Spleen (tissue), 7 donors: ENCODE measurements at regions not wholly inside any gene's neighbourhood (a gene's known extent, or its start where the extent isn't known, plus 50 kb on each side); places are given as distances from the start of the nearest gene placed in this dataset.

Source experiments
- POLR2A ChIP-seq, 3 donors: fragments of 450-650 bp; IDR thresholded peaks; one replicate each; pipeline ENCODE4 v1.5.1; 2017; ENCODE audit warnings: antibody characterized with exemption in 3 of 3, mild to moderate bottlenecking in 1 of 3
- POLR2AphosphoS5 ChIP-seq, 3 donors: sonication (generic); formaldehyde crosslinking; IDR thresholded peaks; one replicate each; pipeline ENCODE4 v1.5.1; 2017; ENCODE audit warnings: antibody characterized with exemption in 3 of 3
- TF ChIP-seq, protein P1 (sequence below), 11 experiments: fragments of 200-600 bp in 7 of 11; fragments of 450-650 bp in 4 of 11; sonication (generic) in 4 of 11; IDR thresholded peaks in 8 of 11; conservative IDR thresholded peaks in 3 of 11; 1 replicate in 7 of 11; 2 replicates in 4 of 11; pipeline versions ENCODE4 v1.4.0 to v1.8.0; 2016 to 2021; ENCODE audit warnings: antibody characterized with exemption in 11 of 11, inconsistent platforms in 4 of 11, mild to moderate bottlenecking in 1 of 11
- donor health status: DM: no; HTN: no; CAD: no; lungs with moderate emphysema.
- donor health status: DM: no; HTN: no; CAD: no.
- donor health status: DM: no; HTN: no; CAD: no.

GRCh38 chr2:81247648-81248047 lies 943.1 kb upstream of the LRRTM1 start:
- no peak for TF ChIP-seq POLR2AphosphoS5 (IDR thresholded peaks at IDR 0.05)
- TF ChIP-seq, protein P1, sequence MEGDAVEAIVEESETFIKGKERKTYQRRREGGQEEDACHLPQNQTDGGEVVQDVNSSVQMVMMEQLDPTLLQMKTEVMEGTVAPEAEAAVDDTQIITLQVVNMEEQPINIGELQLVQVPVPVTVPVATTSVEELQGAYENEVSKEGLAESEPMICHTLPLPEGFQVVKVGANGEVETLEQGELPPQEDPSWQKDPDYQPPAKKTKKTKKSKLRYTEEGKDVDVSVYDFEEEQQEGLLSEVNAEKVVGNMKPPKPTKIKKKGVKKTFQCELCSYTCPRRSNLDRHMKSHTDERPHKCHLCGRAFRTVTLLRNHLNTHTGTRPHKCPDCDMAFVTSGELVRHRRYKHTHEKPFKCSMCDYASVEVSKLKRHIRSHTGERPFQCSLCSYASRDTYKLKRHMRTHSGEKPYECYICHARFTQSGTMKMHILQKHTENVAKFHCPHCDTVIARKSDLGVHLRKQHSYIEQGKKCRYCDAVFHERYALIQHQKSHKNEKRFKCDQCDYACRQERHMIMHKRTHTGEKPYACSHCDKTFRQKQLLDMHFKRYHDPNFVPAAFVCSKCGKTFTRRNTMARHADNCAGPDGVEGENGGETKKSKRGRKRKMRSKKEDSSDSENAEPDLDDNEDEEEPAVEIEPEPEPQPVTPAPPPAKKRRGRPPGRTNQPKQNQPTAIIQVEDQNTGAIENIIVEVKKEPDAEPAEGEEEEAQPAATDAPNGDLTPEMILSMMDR (IDR thresholded peaks at IDR 0.05 in 8 of 11, conservative IDR thresholded peaks at IDR 0.05 in 3 of 11) = no peak
- TF ChIP-seq POLR2A (IDR thresholded peaks at IDR 0.05) = no peak
